IPS DF 6.9 (cell line): ENCODE measurements at regions not wholly inside any gene's neighbourhood (a gene's known extent, or its start where the extent isn't known, plus 50 kb on each side); places are given as distances from the start of the nearest gene placed in this dataset.

Experiments
- DNase-seq: peaks from one replicate; pipeline ENCODE4 v3.0.0-alpha.2; 2013; ENCODE audit warnings: low read depth, low spot score
- H3K27ac ChIP-seq: one replicate; pipeline ENCODE4 v1.5.1; 2013; ENCODE audit warnings: low read length, control low read depth
- H3K27me3 ChIP-seq: 2 replicates; pipeline ENCODE4 v1.6.1; 2013; ENCODE audit warnings: mild to moderate bottlenecking, low read length; ENCODE audit not compliant: control insufficient read depth, insufficient read depth
- H3K36me3 ChIP-seq: 2 replicates; pipeline ENCODE4 v1.6.1; 2013; ENCODE audit warnings: low read length; ENCODE audit not compliant: control insufficient read depth, insufficient read depth
- H3K4me1 ChIP-seq: 2 replicates; pipeline ENCODE4 v1.6.1; 2013; ENCODE audit warnings: low read length; ENCODE audit not compliant: control insufficient read depth, insufficient read depth
- H3K4me3 ChIP-seq: 2 replicates; pipeline ENCODE4 v1.5.1; 2013; ENCODE audit warnings: mild to moderate bottlenecking, low read length
- H3K9me3 ChIP-seq: 2 replicates; pipeline ENCODE4 v1.6.1; 2013; ENCODE audit warnings: low read length, inconsistent platforms; ENCODE audit not compliant: control insufficient read depth, insufficient read depth
- WGBS: extraction: QIAGEN DNeasy Blood & Tissue Kit; methylation state at CpG from one replicate; pipeline ENCODE4 v1.1.7; 2013; ENCODE audit warnings: mixed read lengths, missing lambda C conversion rate; ENCODE audit not compliant: insufficient read length, insufficient coverage; 5-methylcytosine and 5-hydroxymethylcytosine counted together

- Histone ChIP-seq H3K4me1 (no peaks in the 10 kb centered on the region), H3K4me3 (no peak overlapping the region), H3K9me3 (no peaks in the 10 kb centered on the region), H3K27ac (no peak overlapping the region), H3K36me3 (no peaks in the 10 kb centered on the region), H3K27me3 (no peaks in the 10 kb centered on the region)
- WGBS = no CpG with 5 or more reads among the region's 2 CpGs
- no peak for DNase-seq
Measured at GRCh38 chr5:108629779-108630528, 117.7 kb upstream of the FER start.

- Histone ChIP-seq H3K4me1 (no peaks in the 10 kb centered on the region), H3K4me3 (no peak overlapping the region), H3K27ac (no peak overlapping the region), H3K9me3 (no peaks in the 10 kb centered on the region), H3K36me3 (no peaks in the 10 kb centered on the region), H3K27me3 (no peaks in the 10 kb centered on the region)
- DNase-seq = no peak
- no CpG with 5 or more reads among the region's 2 CpGs for WGBS
Measured at GRCh38 chr5:108625654-108626053, 122.0 kb upstream of the FER start.

GRCh38 chr5:108623826-108624225 is 123.9 kb upstream of the FER start:
- Histone ChIP-seq H3K27me3 (no peaks in the 10 kb centered on the region), H3K36me3 (no peaks in the 10 kb centered on the region), H3K9me3 (no peaks in the 10 kb centered on the region), H3K27ac (no peak overlapping the region), H3K4me3 (no peak overlapping the region), H3K4me1 (no peaks in the 10 kb centered on the region)
- DNase-seq = no peak

- Histone ChIP-seq H3K9me3 (no peaks in the 10 kb centered on the region), H3K27me3 (no peaks in the 10 kb centered on the region), H3K4me3 (no peak overlapping the region), H3K27ac (no peak overlapping the region), H3K36me3 (no peaks in the 10 kb centered on the region), H3K4me1 (no peaks in the 10 kb centered on the region)
- DNase-seq = no peak
- WGBS = no CpG with 5 or more reads among the region's 6 CpGs
Measured at GRCh38 chr5:108620516-108620915, 127.2 kb upstream of the FER start.

- Histone ChIP-seq H3K27me3 (no peaks in the 10 kb centered on the region), H3K9me3 (no peaks in the 10 kb centered on the region), H3K4me1 (no peaks in the 10 kb centered on the region), H3K27ac (no peak overlapping the region), H3K4me3 (no peak overlapping the region), H3K36me3 (no peaks in the 10 kb centered on the region)
- no peak for DNase-seq
- no CpG with 5 or more reads among the region's 10 CpGs for WGBS
Measured at GRCh38 chr5:108619815-108620214, 127.9 kb upstream of the FER start.

- Histone ChIP-seq H3K27me3 (no peaks in the 10 kb centered on the region), H3K4me1 (no peaks in the 10 kb centered on the region), H3K36me3 (no peaks in the 10 kb centered on the region), H3K4me3 (no peak overlapping the region), H3K9me3 (no peaks in the 10 kb centered on the region; the same call in 1 of the 2 replicates), H3K27ac (no peak overlapping the region)
- no CpG with 5 or more reads among the region's 8 CpGs for WGBS
- DNase-seq = no peak
Measured at GRCh38 chr5:108617467-108618435, 129.9 kb upstream of the FER start.

GRCh38 chr5:108615216-108615615 is 132.5 kb upstream of the FER start:
- no CpG with 5 or more reads among the region's 2 CpGs for WGBS
- no peaks in the 10 kb centered on the region for H3K27me3 ChIP-seq
- H3K4me3 ChIP-seq = no peak overlapping the region
- DNase-seq = no peak
- H3K36me3 ChIP-seq = no peaks in the 10 kb centered on the region
- no peak overlapping the region for H3K27ac ChIP-seq
- H3K4me1 ChIP-seq = no peaks in the 10 kb centered on the region
- H3K9me3 ChIP-seq = no peaks in the 10 kb centered on the region; the same call in 1 of the 2 replicates

GRCh38 chr5:108607421-108607820 is 140.3 kb upstream of the FER start:
- no CpG with 5 or more reads among the region's 1 CpG for WGBS
- H3K27me3 ChIP-seq = no peaks in the 10 kb centered on the region
- no peaks in the 10 kb centered on the region for H3K9me3 ChIP-seq
- H3K4me1 ChIP-seq = no peaks in the 10 kb centered on the region
- no peak overlapping the region for H3K4me3 ChIP-seq
- no peak overlapping the region for H3K27ac ChIP-seq
- DNase-seq = no peak
- H3K36me3 ChIP-seq = no peaks in the 10 kb centered on the region

- H3K27ac ChIP-seq = no peak overlapping the region
- H3K9me3 ChIP-seq = no peaks in the 10 kb centered on the region
- no peaks in the 10 kb centered on the region for H3K36me3 ChIP-seq
- no peak overlapping the region for H3K4me3 ChIP-seq
- no peak for DNase-seq
- no peaks in the 10 kb centered on the region for H3K4me1 ChIP-seq
- no peaks in the 10 kb centered on the region for H3K27me3 ChIP-seq
Measured at GRCh38 chr5:108606185-108606584, 141.5 kb upstream of the FER start.

- WGBS = no CpG with 5 or more reads among the region's 1 CpG
- H3K9me3 ChIP-seq = no peaks in the 10 kb centered on the region
Measured at GRCh38 chr5:108602830-108603229, 144.9 kb upstream of the FER start.

More at GRCh38 chr5:108602830-108603229, 144.9 kb upstream of the FER start:
- DNase-seq = no peak
- H3K4me3 ChIP-seq = no peak overlapping the region
- H3K36me3 ChIP-seq = no peaks in the 10 kb centered on the region
- no peak overlapping the region for H3K27ac ChIP-seq
- H3K27me3 ChIP-seq = no peaks in the 10 kb centered on the region
- H3K4me1 ChIP-seq = no peaks in the 10 kb centered on the region
